Endothelial cell of umbilical vein (primary cell): ENCODE measurements at regions not wholly inside any gene's neighbourhood (a gene's known extent, or its start where the extent isn't known, plus 50 kb on each side); places are given as distances from the start of the nearest gene placed in this dataset.

ENCODE experiments used
- BruUV-seq: library from RNA; stranded (reverse); fragments of 400-500 nt; replicated peaks from 2 replicates; lab custom pipeline; 2021; lab: Mats Ljungman, UMichigan
- CTCF ChIA-PET: fragments of 300-600, 350-600 bp; sonication (Branson Sonifier 250); formaldehyde crosslinking; loops from one replicate; lab custom pipeline; 2021; ENCODE audit warnings: antibody characterized with exemption, inconsistent platforms; lab: Charles Lee
- POLR2A ChIA-PET: fragments of 300-600, 350-600 bp; sonication (Branson Sonifier 250); formaldehyde crosslinking; loops from one replicate; lab custom pipeline; 2021; ENCODE audit warnings: antibody characterized with exemption, inconsistent platforms; lab: Charles Lee
- DNase-seq: peaks from one replicate; pipeline ENCODE4 v3.0.0-alpha.2; 2011; ENCODE audit warnings: low read depth, low spot score
- FAIRE-seq: peaks from 2 replicates; lab custom pipeline; 2011; peaks lifted over from hg19 to GRCh38; lab: Jason Lieb, UNC
- H2AFZ ChIP-seq: 2 replicates; pipeline ENCODE4 v1.6.0; 2012; ENCODE audit warnings: low read depth, low read length, control low read depth, inconsistent platforms
- H3K27ac ChIP-seq: 2 replicates; pipeline ENCODE4 v1.5.1; 2011; ENCODE audit warnings: low read depth, mild to moderate bottlenecking, control low read depth, low read length, moderate library complexity; ENCODE audit not compliant: insufficient read depth
- H3K27me3 ChIP-seq, 2 experiments: 2 replicates each; pipeline versions ENCODE4 v1.6.0 to v1.6.1; 2011; ENCODE audit warnings: low read length in 2 of 2, mixed read lengths in 1 of 2; ENCODE audit not compliant: control insufficient read depth in 2 of 2, insufficient read depth in 2 of 2
- H3K36me3 ChIP-seq, 2 experiments: 2 replicates in 1 of 2; 3 replicates in 1 of 2; pipeline ENCODE4 v1.5.1; 2011; ENCODE audit warnings: low read length in 2 of 2, mild to moderate bottlenecking in 1 of 2, moderate library complexity in 1 of 2; ENCODE audit not compliant: control insufficient read depth in 2 of 2, insufficient read depth in 2 of 2; ENCODE audit errors: extremely low read depth in 1 of 2
- H3K4me1 ChIP-seq: 3 replicates; pipeline ENCODE4 v1.5.1; 2011; ENCODE audit warnings: mild to moderate bottlenecking, low read length; ENCODE audit not compliant: control insufficient read depth, insufficient read depth; ENCODE audit errors: extremely low read depth
- H3K4me2 ChIP-seq: 2 replicates; pipeline ENCODE4 v1.6.1; 2011; ENCODE audit warnings: low read length, control low read depth, mixed read lengths; ENCODE audit not compliant: insufficient read depth
- H3K4me3 ChIP-seq, 3 experiments: fragments of 200-600 bp in 1 of 3; sonication (generic), shearing (Covaris generic) in 1 of 3; replicated peaks in 1 of 3; 2 replicates each; pipeline ENCODE4 v1.5.1; 2011 to 2016; ENCODE audit warnings: control low read depth in 3 of 3, low read length in 3 of 3, mild to moderate bottlenecking in 2 of 3, inconsistent platforms in 1 of 3, low read depth in 1 of 3, moderate library complexity in 1 of 3; ENCODE audit not compliant: insufficient read depth in 1 of 3
- H3K79me2 ChIP-seq: 2 replicates; pipeline ENCODE4 v1.6.0; 2012; ENCODE audit warnings: low read length, inconsistent platforms; ENCODE audit not compliant: control insufficient read depth, insufficient read depth
- H3K9ac ChIP-seq: replicated peaks from 2 replicates; pipeline ENCODE3; 2011; ENCODE audit warnings: low read length, control low read depth; ENCODE audit not compliant: insufficient read depth; ENCODE audit errors: extremely low read depth
- H3K9me1 ChIP-seq: replicated peaks from 3 replicates; pipeline ENCODE4 v1.6.0; 2011; ENCODE audit warnings: mild to moderate bottlenecking, low read length; ENCODE audit not compliant: control insufficient read depth, insufficient read depth; ENCODE audit errors: extremely low read depth
- H3K9me3 ChIP-seq: replicated peaks from 2 replicates; pipeline ENCODE4 v1.5.1; 2012; ENCODE audit warnings: low read length, inconsistent platforms; ENCODE audit not compliant: control insufficient read depth, insufficient read depth
- H4K20me1 ChIP-seq: replicated peaks from 2 replicates; pipeline ENCODE3; 2011; ENCODE audit warnings: mild to moderate bottlenecking, low read length; ENCODE audit not compliant: control insufficient read depth, insufficient read depth; ENCODE audit errors: extremely low read depth
- EZH2 ChIP-seq: IDR thresholded peaks from 2 replicates; pipeline ENCODE4 v1.6.1; 2012; ENCODE audit warnings: borderline replicate concordance, low read depth, mild to moderate bottlenecking, moderate library complexity, low read length, inconsistent platforms; ENCODE audit not compliant: severe bottlenecking
- FOS ChIP-seq: IDR thresholded peaks from 2 replicates; pipeline ENCODE4 v1.6.1; 2011; ENCODE audit warnings: mild to moderate bottlenecking, low read length, moderate library complexity, borderline replicate concordance; ENCODE audit not compliant: insufficient read depth
- GATA2 ChIP-seq: IDR thresholded peaks from 2 replicates; pipeline ENCODE4 v1.7.0; 2011; ENCODE audit warnings: low read depth, mild to moderate bottlenecking, moderate library complexity, mixed read lengths, low read length; ENCODE audit not compliant: insufficient read length, insufficient read depth
- JUN ChIP-seq: IDR thresholded peaks from 2 replicates; pipeline ENCODE4 v1.6.1; 2011; ENCODE audit warnings: borderline replicate concordance, low read depth; ENCODE audit not compliant: insufficient read length, insufficient read depth
- MYC ChIP-seq: IDR thresholded peaks from one replicate; pipeline ENCODE4 v1.6.1; 2011; ENCODE audit warnings: mild to moderate bottlenecking, low read depth, low read length
- POLR2A ChIP-seq: IDR thresholded peaks from 2 replicates; pipeline ENCODE4 v1.6.1; 2012; ENCODE audit warnings: low read depth, mild to moderate bottlenecking, control low read depth, low read length
- POLR2AphosphoS5 ChIP-seq: IDR thresholded peaks from 2 replicates; pipeline ENCODE4 v1.6.1; 2012; ENCODE audit warnings: low read depth, mild to moderate bottlenecking, control low read depth, low read length, moderate library complexity; ENCODE audit not compliant: insufficient read depth
- dilution Hi-C: fragments of 300-500 bp; cut with MboI; formaldehyde crosslinking; loops from one replicate; pipeline ENCODE4 v1.15.0; 2019; ENCODE audit warnings: low sequenced_read_pairs; ENCODE audit not compliant: extremely low pct_ligation_motif_present
- intact Hi-C: fragments of 100-400 bp; cut with micrococcal nuclease; formaldehyde crosslinking; loops from one replicate; pipeline ENCODE4 v1.10.0; 2022
- TF ChIP-seq, protein P1 (sequence below), 2 donors: IDR thresholded peaks; 1 replicate in 1 of 2; 2 replicates in 1 of 2; pipeline ENCODE4 v1.5.1; 2011; ENCODE audit warnings: low read length in 2 of 2, mild to moderate bottlenecking in 2 of 2, moderate library complexity in 2 of 2, control low read depth in 1 of 2, inconsistent platforms in 1 of 2, low read depth in 1 of 2; ENCODE audit not compliant: insufficient read depth in 1 of 2; ENCODE audit errors: extremely low read depth in 1 of 2
- TF ChIP-seq, protein P2 (sequence below): IDR thresholded peaks from 2 replicates; pipeline ENCODE4 v1.6.1; 2011; ENCODE audit not compliant: insufficient read depth, insufficient read length

GRCh38 chr5:43926923-43927322 is 323.9 kb downstream of the NNT start:
- dilution Hi-C loops, result no loop called here
- ChIA-PET CTCF (no interaction called here), POLR2A (no interaction called here)
- Histone ChIP-seq H3K79me2 (no peaks in the 10 kb centered on the region), H4K20me1 (no peaks in the 10 kb centered on the region), H2AFZ (no peak overlapping the region), H3K36me3 (no peaks in the 10 kb centered on the region), H3K4me2 (no peak overlapping the region), H3K9me1 (no peaks in the 10 kb centered on the region), H3K27ac (no peak overlapping the region), H3K27me3 (no peaks in the 10 kb centered on the region), H3K4me1 (no peaks in the 10 kb centered on the region), H3K9ac (no peak overlapping the region), H3K9me3 (peaks cover 2% of the 10 kb centered on the region), H3K4me3 (no peak overlapping the region)
- DNase-seq, result no peak
- intact Hi-C loops, result no loop called here
- TF ChIP-seq GATA2 (no peak), POLR2A (no peak)
- FAIRE-seq, result no peak
- BruUV-seq, result no TSS peak

GRCh38 chr5:43920422-43920821 is 317.4 kb downstream of the NNT start:
- H3K9me3 ChIP-seq, result peaks cover 2% of the 10 kb centered on the region
- FAIRE-seq (no peak), DNase-seq (no peak)
- H3K27me3 ChIP-seq, result no peaks in the 10 kb centered on the region
- H3K9me1 ChIP-seq, result no peaks in the 10 kb centered on the region
- no peaks in the 10 kb centered on the region for H3K79me2 ChIP-seq
- no peak overlapping the region for H2AFZ ChIP-seq
- dilution Hi-C loops, result no loop called here
- intact Hi-C loops, result no loop called here
- TF ChIP-seq, protein P1, sequence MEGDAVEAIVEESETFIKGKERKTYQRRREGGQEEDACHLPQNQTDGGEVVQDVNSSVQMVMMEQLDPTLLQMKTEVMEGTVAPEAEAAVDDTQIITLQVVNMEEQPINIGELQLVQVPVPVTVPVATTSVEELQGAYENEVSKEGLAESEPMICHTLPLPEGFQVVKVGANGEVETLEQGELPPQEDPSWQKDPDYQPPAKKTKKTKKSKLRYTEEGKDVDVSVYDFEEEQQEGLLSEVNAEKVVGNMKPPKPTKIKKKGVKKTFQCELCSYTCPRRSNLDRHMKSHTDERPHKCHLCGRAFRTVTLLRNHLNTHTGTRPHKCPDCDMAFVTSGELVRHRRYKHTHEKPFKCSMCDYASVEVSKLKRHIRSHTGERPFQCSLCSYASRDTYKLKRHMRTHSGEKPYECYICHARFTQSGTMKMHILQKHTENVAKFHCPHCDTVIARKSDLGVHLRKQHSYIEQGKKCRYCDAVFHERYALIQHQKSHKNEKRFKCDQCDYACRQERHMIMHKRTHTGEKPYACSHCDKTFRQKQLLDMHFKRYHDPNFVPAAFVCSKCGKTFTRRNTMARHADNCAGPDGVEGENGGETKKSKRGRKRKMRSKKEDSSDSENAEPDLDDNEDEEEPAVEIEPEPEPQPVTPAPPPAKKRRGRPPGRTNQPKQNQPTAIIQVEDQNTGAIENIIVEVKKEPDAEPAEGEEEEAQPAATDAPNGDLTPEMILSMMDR (IDR thresholded peaks at IDR 0.05; ENCODE audit: extremely low read depth in 1 of 2, insufficient read depth in 1 of 2, low read depth in 1 of 2, low read length in 2 of 2), result no peak
- TF ChIP-seq, protein P2, sequence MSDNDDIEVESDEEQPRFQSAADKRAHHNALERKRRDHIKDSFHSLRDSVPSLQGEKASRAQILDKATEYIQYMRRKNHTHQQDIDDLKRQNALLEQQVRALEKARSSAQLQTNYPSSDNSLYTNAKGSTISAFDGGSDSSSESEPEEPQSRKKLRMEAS, result no peak
- TF ChIP-seq POLR2A (no peak), JUN (no peak), GATA2 (no peak), EZH2 (no peak), POLR2AphosphoS5 (no peak), FOS (no peak), MYC (no peak)
- no TSS peak for BruUV-seq
- CTCF ChIA-PET, result no interaction called here
- POLR2A ChIA-PET, result no interaction called here
- H3K4me2 ChIP-seq, result no peak overlapping the region
- no peaks in the 10 kb centered on the region for H3K36me3 ChIP-seq
- H4K20me1 ChIP-seq, result no peaks in the 10 kb centered on the region
- H3K4me1 ChIP-seq, result no peaks in the 10 kb centered on the region
- no peak overlapping the region for H3K27ac ChIP-seq
- H3K9ac ChIP-seq, result no peak overlapping the region
- no peak overlapping the region for H3K4me3 ChIP-seq
